ENCODE measurements at regions not wholly inside any gene's neighbourhood (a gene's known extent, or its start where the extent isn't known, plus 50 kb on each side); places are given as distances from the start of the nearest gene placed in this dataset.

DNA sequence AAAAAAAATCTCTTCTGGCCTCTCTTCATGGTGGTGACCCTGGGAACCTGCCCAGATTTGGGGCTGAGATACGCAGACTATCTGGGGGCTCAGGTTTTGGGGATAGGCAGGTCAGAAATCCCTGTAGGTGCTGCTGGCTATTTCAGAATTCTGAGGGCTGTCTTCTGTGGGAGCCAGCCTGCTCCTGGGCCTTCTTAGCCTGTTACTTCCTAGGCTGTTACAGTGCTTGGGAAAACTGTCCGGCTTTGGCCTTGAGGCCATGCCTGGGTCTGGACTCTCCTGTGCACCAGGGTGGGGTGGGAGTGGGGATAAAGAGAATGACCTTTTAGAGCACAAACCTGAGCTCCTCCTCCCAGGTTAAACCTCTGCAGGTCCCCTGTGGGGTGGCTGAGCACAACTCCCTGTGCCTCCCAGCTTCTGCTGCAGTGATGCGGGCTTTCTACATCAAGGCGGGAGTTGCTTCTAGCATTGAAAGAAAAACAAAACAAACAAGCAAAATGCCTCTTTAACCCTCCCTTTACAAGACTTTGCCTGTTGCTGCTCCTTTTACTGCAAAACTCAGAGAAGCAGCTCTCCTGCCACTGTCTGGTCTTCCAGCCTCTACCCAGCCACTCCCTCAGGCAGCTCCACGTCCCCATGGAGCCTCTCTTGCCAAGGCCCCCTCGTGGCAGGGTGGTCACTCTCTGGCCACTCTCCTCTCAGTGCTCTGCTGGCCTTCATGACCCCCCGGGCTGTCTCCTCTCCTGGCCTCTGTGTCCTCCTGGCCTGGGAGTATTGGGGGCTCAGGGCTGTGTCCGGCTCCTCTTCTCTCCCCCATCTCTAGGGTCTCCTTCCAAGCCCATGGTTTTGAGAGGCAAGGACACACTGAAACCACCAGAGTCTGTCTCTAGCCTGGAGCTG, 293.0 kb upstream of the HS6ST1 start:
- Histone ChIP-seq H3K4me3 (ENCODE audit: low read length) (no peak overlapping the region), H3F3A (ENCODE audit: control insufficient read depth, insufficient read depth) (no peaks in the 10 kb centered on the region), H4K20me1 (ENCODE audit: control insufficient read depth, insufficient read depth, low read depth, low read length) (no peaks in the 10 kb centered on the region), H3K27me3 (ENCODE audit: control insufficient read depth, low read length) (no peaks in the 10 kb centered on the region), H3K4me1 (ENCODE audit: control insufficient read depth, low read length) (no peaks in the 10 kb centered on the region), H3K79me2 (ENCODE audit: control insufficient read depth, low read length) (no peaks in the 10 kb centered on the region), H3K36me3 (ENCODE audit: control insufficient read depth, low read length) (no peaks in the 10 kb centered on the region), H3K27ac (ENCODE audit: low read depth, low read length) (no peak overlapping the region), H3K9me2 (replicated peaks; ENCODE audit: control insufficient read depth, low read length) (no peaks in the 10 kb centered on the region), H3K9me3 (ENCODE audit: control insufficient read depth, insufficient read depth, low read length) (no peaks in the 10 kb centered on the region), H3K4me2 (ENCODE audit: low read length) (no peak overlapping the region)
- TF ChIP-seq, protein P1, sequence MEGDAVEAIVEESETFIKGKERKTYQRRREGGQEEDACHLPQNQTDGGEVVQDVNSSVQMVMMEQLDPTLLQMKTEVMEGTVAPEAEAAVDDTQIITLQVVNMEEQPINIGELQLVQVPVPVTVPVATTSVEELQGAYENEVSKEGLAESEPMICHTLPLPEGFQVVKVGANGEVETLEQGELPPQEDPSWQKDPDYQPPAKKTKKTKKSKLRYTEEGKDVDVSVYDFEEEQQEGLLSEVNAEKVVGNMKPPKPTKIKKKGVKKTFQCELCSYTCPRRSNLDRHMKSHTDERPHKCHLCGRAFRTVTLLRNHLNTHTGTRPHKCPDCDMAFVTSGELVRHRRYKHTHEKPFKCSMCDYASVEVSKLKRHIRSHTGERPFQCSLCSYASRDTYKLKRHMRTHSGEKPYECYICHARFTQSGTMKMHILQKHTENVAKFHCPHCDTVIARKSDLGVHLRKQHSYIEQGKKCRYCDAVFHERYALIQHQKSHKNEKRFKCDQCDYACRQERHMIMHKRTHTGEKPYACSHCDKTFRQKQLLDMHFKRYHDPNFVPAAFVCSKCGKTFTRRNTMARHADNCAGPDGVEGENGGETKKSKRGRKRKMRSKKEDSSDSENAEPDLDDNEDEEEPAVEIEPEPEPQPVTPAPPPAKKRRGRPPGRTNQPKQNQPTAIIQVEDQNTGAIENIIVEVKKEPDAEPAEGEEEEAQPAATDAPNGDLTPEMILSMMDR (IDR thresholded peaks at IDR 0.05; ENCODE audit: low read depth, low read length, poor library complexity, severe bottlenecking), result no peak
- TF ChIP-seq EZH2phosphoT487 (IDR thresholded peaks at IDR 0.05; ENCODE audit: borderline replicate concordance, low read length), result no peak

GRCh38 chr2:128612628-128613027, 294.0 kb upstream of the HS6ST1 start:
- Histone ChIP-seq H3K4me2 (ENCODE audit: low read length) (no peak overlapping the region), H3K4me1 (ENCODE audit: control insufficient read depth, low read length) (no peaks in the 10 kb centered on the region), H3K9me3 (ENCODE audit: control insufficient read depth, insufficient read depth, low read length) (no peaks in the 10 kb centered on the region), H3K79me2 (ENCODE audit: control insufficient read depth, low read length) (no peaks in the 10 kb centered on the region), H3F3A (ENCODE audit: control insufficient read depth, insufficient read depth) (no peaks in the 10 kb centered on the region), H3K27me3 (ENCODE audit: control insufficient read depth, low read length) (no peaks in the 10 kb centered on the region), H3K4me3 (ENCODE audit: low read length) (no peak overlapping the region), H4K20me1 (ENCODE audit: control insufficient read depth, insufficient read depth, low read depth, low read length) (no peaks in the 10 kb centered on the region), H3K27ac (ENCODE audit: low read depth, low read length) (no peak overlapping the region), H3K36me3 (ENCODE audit: control insufficient read depth, low read length) (no peaks in the 10 kb centered on the region), H3K9me2 (replicated peaks; ENCODE audit: control insufficient read depth, low read length) (no peaks in the 10 kb centered on the region)
- TF ChIP-seq EZH2phosphoT487 (IDR thresholded peaks at IDR 0.05; ENCODE audit: borderline replicate concordance, low read length), result no peak
- TF ChIP-seq, protein P1 (IDR thresholded peaks at IDR 0.05; ENCODE audit: low read depth, low read length, poor library complexity, severe bottlenecking), result no peak

DNA sequence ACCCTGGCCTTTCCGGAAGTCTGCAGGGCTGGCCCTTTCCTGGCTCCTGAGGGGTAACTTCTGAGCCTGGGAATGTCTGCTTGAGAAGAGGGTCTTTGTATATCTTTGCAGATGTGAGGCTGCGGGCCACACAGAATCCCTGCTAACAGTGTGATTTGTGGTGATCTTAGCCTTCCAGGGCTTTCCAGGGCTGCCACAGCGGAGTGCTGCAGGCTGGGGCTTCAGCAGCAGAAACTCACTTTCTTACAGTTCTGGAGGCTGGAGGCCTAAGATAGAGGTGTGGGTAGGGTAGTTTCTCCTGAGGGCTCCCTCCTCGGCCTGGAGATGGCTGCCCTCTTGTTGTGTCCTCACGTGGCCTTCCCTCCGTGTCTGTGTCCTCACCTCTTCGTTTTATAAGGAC, 294.7 kb upstream of the HS6ST1 start:
- TF ChIP-seq, protein P1 (IDR thresholded peaks at IDR 0.05; ENCODE audit: low read depth, low read length, poor library complexity, severe bottlenecking), result no peak
- no peak for TF ChIP-seq EZH2phosphoT487 (IDR thresholded peaks at IDR 0.05; ENCODE audit: borderline replicate concordance, low read length)
- Histone ChIP-seq H3K36me3 (ENCODE audit: control insufficient read depth, low read length) (no peaks in the 10 kb centered on the region), H3K79me2 (ENCODE audit: control insufficient read depth, low read length) (no peaks in the 10 kb centered on the region), H4K20me1 (ENCODE audit: control insufficient read depth, insufficient read depth, low read depth, low read length) (no peaks in the 10 kb centered on the region), H3K4me1 (ENCODE audit: control insufficient read depth, low read length) (no peaks in the 10 kb centered on the region), H3K9me3 (ENCODE audit: control insufficient read depth, insufficient read depth, low read length) (no peaks in the 10 kb centered on the region), H3K9me2 (replicated peaks; ENCODE audit: control insufficient read depth, low read length) (no peaks in the 10 kb centered on the region), H3F3A (ENCODE audit: control insufficient read depth, insufficient read depth) (no peaks in the 10 kb centered on the region), H3K27ac (ENCODE audit: low read depth, low read length) (no peak overlapping the region), H3K4me3 (ENCODE audit: low read length) (no peak overlapping the region), H3K27me3 (ENCODE audit: control insufficient read depth, low read length) (no peaks in the 10 kb centered on the region), H3K4me2 (ENCODE audit: low read length) (no peak overlapping the region)

All from DOHH2 (cell line).